Mammary epithelial cell (primary cell): ENCODE measurements at regions not wholly inside any gene's neighbourhood (a gene's known extent, or its start where the extent isn't known, plus 50 kb on each side); places are given as distances from the start of the nearest gene placed in this dataset.
"Not testable (repeated sequence)": the region's sequence is repeated elsewhere in the genome, so short reads cannot be mapped to it uniquely, and the experiment has no call there.

Experiments
- CTCF ChIP-seq, 2 donors: IDR thresholded peaks in 1 of 2; conservative IDR thresholded peaks in 1 of 2; 2 replicates each; pipeline ENCODE4 v1.5.1; 2011 to 2012; ENCODE audit warnings: inconsistent platforms in 2 of 2, low read length in 2 of 2, mild to moderate bottlenecking in 2 of 2, control low read depth in 1 of 2, low read depth in 1 of 2; ENCODE audit not compliant: insufficient read depth in 1 of 2; ENCODE audit errors: extremely low read depth in 1 of 2
- EZH2 ChIP-seq: IDR thresholded peaks from 2 replicates; pipeline ENCODE4 v1.6.1; 2012; ENCODE audit warnings: low read length, inconsistent platforms, borderline replicate concordance

- not testable (repeated sequence) for TF ChIP-seq CTCF (conservative IDR thresholded peaks at IDR 0.05 in 1 of 2, IDR thresholded peaks at IDR 0.05 in 1 of 2; ENCODE audit: extremely low read depth in 1 of 2, insufficient read depth in 1 of 2, low read depth in 1 of 2, low read length in 2 of 2); EZH2
These were observed 2191.1 kb upstream of the DEFB115 start for GRCh38 chr20:29066341-29066740.
